ENCODE measurements at regions not wholly inside any gene's neighbourhood (a gene's known extent, or its start where the extent isn't known, plus 50 kb on each side); places are given as distances from the start of the nearest gene placed in this dataset.

- Histone ChIP-seq H3K27me3 (ENCODE audit: control insufficient read depth in 1 of 2, insufficient read depth in 2 of 2, low read length in 2 of 2) (no peaks in the 10 kb centered on the region), H3K9me3 (ENCODE audit: control insufficient read depth in 2 of 2, insufficient read depth in 1 of 2, low read depth in 1 of 2, low read length in 1 of 2) (no peaks in the 10 kb centered on the region), H3K4me1 (ENCODE audit: control insufficient read depth in 2 of 2, insufficient read depth in 2 of 2, low read length in 1 of 2) (no peaks in the 10 kb centered on the region), H3K27ac (ENCODE audit: low read depth in 2 of 2, low read length in 1 of 2) (no peak overlapping the region), H3K36me3 (ENCODE audit: control insufficient read depth in 2 of 2, insufficient read depth in 2 of 2, low read length in 1 of 2) (no peaks in the 10 kb centered on the region), H3K4me3 (ENCODE audit: low read depth in 1 of 2, low read length in 2 of 2) (no peak overlapping the region)
- WGBS, 2 donors: 66 to 70% methylated on average over 4 of the region's 4 CpGs
Observed at GRCh38 chr2:163419000-163419830, 316.6 kb downstream of the FIGN start.

- no peak overlapping the region for H3K27ac ChIP-seq (ENCODE audit: low read depth in 2 of 2, low read length in 1 of 2)
Observed at GRCh38 chr2:163417596-163418337, 318.0 kb downstream of the FIGN start.

GRCh38 chr2:163414121-163414520 lies 321.7 kb downstream of the FIGN start:
- WGBS, 2 donors: 66 to 70% methylated on average over 3 of the region's 3 CpGs
- Histone ChIP-seq H3K27me3 (ENCODE audit: control insufficient read depth in 1 of 2, insufficient read depth in 2 of 2, low read length in 2 of 2) (no peaks in the 10 kb centered on the region), H3K27ac (ENCODE audit: low read depth in 2 of 2, low read length in 1 of 2) (no peak overlapping the region), H3K4me3 (ENCODE audit: low read depth in 1 of 2, low read length in 2 of 2) (no peak overlapping the region), H3K36me3 (ENCODE audit: control insufficient read depth in 2 of 2, insufficient read depth in 2 of 2, low read length in 1 of 2) (no peaks in the 10 kb centered on the region), H3K4me1 (ENCODE audit: control insufficient read depth in 2 of 2, insufficient read depth in 2 of 2, low read length in 1 of 2) (no peaks in the 10 kb centered on the region), H3K9me3 (ENCODE audit: control insufficient read depth in 2 of 2, insufficient read depth in 1 of 2, low read depth in 1 of 2, low read length in 1 of 2) (no peaks in the 10 kb centered on the region)

More at GRCh38 chr2:163417596-163418337, 318.0 kb downstream of the FIGN start:
- no peak overlapping the region for H3K4me3 ChIP-seq (ENCODE audit: low read depth in 1 of 2, low read length in 2 of 2)
- no peaks in the 10 kb centered on the region for H3K4me1 ChIP-seq (ENCODE audit: control insufficient read depth in 2 of 2, insufficient read depth in 2 of 2, low read length in 1 of 2)
- H3K36me3 ChIP-seq (ENCODE audit: control insufficient read depth in 2 of 2, insufficient read depth in 2 of 2, low read length in 1 of 2): no peaks in the 10 kb centered on the region
- H3K9me3 ChIP-seq (ENCODE audit: control insufficient read depth in 2 of 2, insufficient read depth in 1 of 2, low read depth in 1 of 2, low read length in 1 of 2): no peaks in the 10 kb centered on the region
- H3K27me3 ChIP-seq (ENCODE audit: control insufficient read depth in 1 of 2, insufficient read depth in 2 of 2, low read length in 2 of 2): no peaks in the 10 kb centered on the region
- WGBS, 2 donors: 77% methylated on average over 2 of the region's 2 CpGs

- H3K4me1 ChIP-seq (ENCODE audit: control insufficient read depth in 2 of 2, insufficient read depth in 2 of 2, low read length in 1 of 2): no peaks in the 10 kb centered on the region
- H3K4me3 ChIP-seq (ENCODE audit: low read depth in 1 of 2, low read length in 2 of 2): no peak overlapping the region
Observed at GRCh38 chr2:163407296-163407695, 328.5 kb downstream of the FIGN start.

DNA sequence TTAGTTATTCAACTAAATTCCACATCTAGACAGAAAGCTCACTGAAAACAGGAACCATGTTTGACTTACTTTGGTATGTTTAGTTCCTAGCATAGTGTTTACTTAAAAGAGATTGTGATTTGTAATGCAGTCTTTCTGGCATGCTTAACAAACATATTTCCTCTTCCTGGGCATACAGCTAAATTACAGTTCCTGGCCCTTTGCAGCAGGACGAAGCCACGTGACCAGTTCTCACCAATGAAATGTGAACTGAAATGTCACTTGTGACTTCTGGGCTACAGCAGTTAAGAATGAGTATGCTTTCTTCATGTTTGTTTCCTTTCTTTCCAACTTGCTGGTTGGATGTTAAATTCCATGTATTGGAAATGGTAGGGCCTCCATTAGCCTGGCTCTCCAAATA lies 330.5 kb downstream of the FIGN start:
- H3K27me3 ChIP-seq (ENCODE audit: control insufficient read depth in 1 of 2, insufficient read depth in 2 of 2, low read length in 2 of 2): no peaks in the 10 kb centered on the region
- no peaks in the 10 kb centered on the region for H3K36me3 ChIP-seq (ENCODE audit: control insufficient read depth in 2 of 2, insufficient read depth in 2 of 2, low read length in 1 of 2)
- H3K27ac ChIP-seq (ENCODE audit: low read depth in 2 of 2, low read length in 1 of 2): no peak overlapping the region
- H3K4me1 ChIP-seq (ENCODE audit: control insufficient read depth in 2 of 2, insufficient read depth in 2 of 2, low read length in 1 of 2): no peaks in the 10 kb centered on the region
- no peaks in the 10 kb centered on the region for H3K9me3 ChIP-seq (ENCODE audit: control insufficient read depth in 2 of 2, insufficient read depth in 1 of 2, low read depth in 1 of 2, low read length in 1 of 2)
- H3K4me3 ChIP-seq (ENCODE audit: low read depth in 1 of 2, low read length in 2 of 2): no peak overlapping the region
- 85 to 87% methylated on average over 2 of the region's 2 CpGs for WGBS, 2 donors

More at GRCh38 chr2:163407296-163407695, 328.5 kb downstream of the FIGN start:
- Histone ChIP-seq H3K36me3 (ENCODE audit: control insufficient read depth in 2 of 2, insufficient read depth in 2 of 2, low read length in 1 of 2) (no peaks in the 10 kb centered on the region), H3K27ac (ENCODE audit: low read depth in 2 of 2, low read length in 1 of 2) (no peak overlapping the region), H3K9me3 (ENCODE audit: control insufficient read depth in 2 of 2, insufficient read depth in 1 of 2, low read depth in 1 of 2, low read length in 1 of 2) (no peaks in the 10 kb centered on the region), H3K27me3 (ENCODE audit: control insufficient read depth in 1 of 2, insufficient read depth in 2 of 2, low read length in 2 of 2) (no peaks in the 10 kb centered on the region)
- WGBS, 2 donors: 42 to 54% methylated on average over 3 of the region's 3 CpGs

DNA sequence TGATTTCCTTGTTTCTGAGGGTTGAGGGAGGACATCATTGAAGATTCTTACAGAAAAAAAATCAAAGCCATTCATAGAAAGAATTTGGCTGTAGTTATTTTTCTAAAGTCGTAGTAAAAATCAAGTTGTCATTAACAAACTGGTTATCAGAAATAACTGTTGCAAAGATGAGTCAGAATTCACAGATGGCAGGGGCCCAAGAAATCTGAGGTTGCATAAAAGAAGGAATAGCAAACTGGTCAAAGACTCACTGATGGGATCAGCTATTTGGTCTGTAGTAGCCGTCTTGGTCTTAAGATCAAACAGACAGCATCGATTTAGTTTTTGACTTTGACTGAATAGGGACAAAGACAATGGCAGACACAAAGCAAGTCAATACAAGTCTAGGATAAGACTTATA lies 334.3 kb downstream of the FIGN start:
- Histone ChIP-seq H3K27me3 (ENCODE audit: control insufficient read depth in 1 of 2, insufficient read depth in 2 of 2, low read length in 2 of 2) (no peaks in the 10 kb centered on the region), H3K9me3 (ENCODE audit: control insufficient read depth in 2 of 2, insufficient read depth in 1 of 2, low read depth in 1 of 2, low read length in 1 of 2) (no peaks in the 10 kb centered on the region), H3K4me1 (ENCODE audit: control insufficient read depth in 2 of 2, insufficient read depth in 2 of 2, low read length in 1 of 2) (no peaks in the 10 kb centered on the region), H3K4me3 (ENCODE audit: low read depth in 1 of 2, low read length in 2 of 2) (no peak overlapping the region), H3K27ac (ENCODE audit: low read depth in 2 of 2, low read length in 1 of 2) (no peak overlapping the region), H3K36me3 (ENCODE audit: control insufficient read depth in 2 of 2, insufficient read depth in 2 of 2, low read length in 1 of 2) (no peaks in the 10 kb centered on the region)
- WGBS, 2 donors: 46 to 54% methylated on average over 3 of the region's 3 CpGs

DNA sequence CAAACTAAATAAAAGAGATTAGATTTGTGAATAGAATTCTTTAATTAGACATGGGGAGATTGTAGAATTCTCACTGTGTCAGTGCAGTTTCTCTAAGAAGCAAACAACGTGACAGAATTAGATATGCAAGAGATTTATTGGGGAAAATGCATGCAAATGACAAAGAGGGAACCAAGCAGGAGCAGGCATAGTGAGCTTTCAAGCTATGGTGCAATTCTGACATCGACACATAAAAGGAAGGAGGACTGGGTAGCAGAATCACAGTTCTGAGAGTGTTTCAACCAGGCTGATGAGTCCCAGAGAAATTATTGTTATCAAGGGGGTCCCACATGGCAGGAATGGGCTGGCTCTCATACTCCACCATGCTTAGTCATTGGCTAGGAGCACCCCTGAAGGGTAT lies 338.4 kb downstream of the FIGN start:
- H3K4me1 ChIP-seq (ENCODE audit: control insufficient read depth in 2 of 2, insufficient read depth in 2 of 2, low read length in 1 of 2): no peaks in the 10 kb centered on the region
- WGBS, 2 donors: 57 to 69% methylated on average over 2 of the region's 2 CpGs
- no peak overlapping the region for H3K4me3 ChIP-seq (ENCODE audit: low read depth in 1 of 2, low read length in 2 of 2)
- no peaks in the 10 kb centered on the region for H3K36me3 ChIP-seq (ENCODE audit: control insufficient read depth in 2 of 2, insufficient read depth in 2 of 2, low read length in 1 of 2)
- no peaks in the 10 kb centered on the region for H3K27me3 ChIP-seq (ENCODE audit: control insufficient read depth in 1 of 2, insufficient read depth in 2 of 2, low read length in 2 of 2)
- H3K27ac ChIP-seq (ENCODE audit: low read depth in 2 of 2, low read length in 1 of 2): no peak overlapping the region
- H3K9me3 ChIP-seq (ENCODE audit: control insufficient read depth in 2 of 2, insufficient read depth in 1 of 2, low read depth in 1 of 2, low read length in 1 of 2): no peaks in the 10 kb centered on the region

GRCh38 chr2:163395602-163396001 lies 340.2 kb downstream of the FIGN start:
- H3K9me3 ChIP-seq (ENCODE audit: control insufficient read depth in 2 of 2, insufficient read depth in 1 of 2, low read depth in 1 of 2, low read length in 1 of 2): no peaks in the 10 kb centered on the region
- H3K27ac ChIP-seq (ENCODE audit: low read depth in 2 of 2, low read length in 1 of 2): no peak overlapping the region
- H3K4me1 ChIP-seq (ENCODE audit: control insufficient read depth in 2 of 2, insufficient read depth in 2 of 2, low read length in 1 of 2): no peaks in the 10 kb centered on the region
- no peaks in the 10 kb centered on the region for H3K36me3 ChIP-seq (ENCODE audit: control insufficient read depth in 2 of 2, insufficient read depth in 2 of 2, low read length in 1 of 2)
- no peak overlapping the region for H3K4me3 ChIP-seq (ENCODE audit: low read depth in 1 of 2, low read length in 2 of 2)
- H3K27me3 ChIP-seq (ENCODE audit: control insufficient read depth in 1 of 2, insufficient read depth in 2 of 2, low read length in 2 of 2): no peaks in the 10 kb centered on the region
- 76 to 84% methylated on average over 2 of the region's 2 CpGs for WGBS, 2 donors

- no peak overlapping the region for H3K27ac ChIP-seq (ENCODE audit: low read depth in 2 of 2, low read length in 1 of 2)
- WGBS, 2 donors: 82 to 86% methylated on average over 2 of the region's 2 CpGs
- H3K4me1 ChIP-seq (ENCODE audit: control insufficient read depth in 2 of 2, insufficient read depth in 2 of 2, low read length in 1 of 2): no peaks in the 10 kb centered on the region
- no peaks in the 10 kb centered on the region for H3K9me3 ChIP-seq (ENCODE audit: control insufficient read depth in 2 of 2, insufficient read depth in 1 of 2, low read depth in 1 of 2, low read length in 1 of 2)
- H3K4me3 ChIP-seq (ENCODE audit: low read depth in 1 of 2, low read length in 2 of 2): no peak overlapping the region
- H3K27me3 ChIP-seq (ENCODE audit: control insufficient read depth in 1 of 2, insufficient read depth in 2 of 2, low read length in 2 of 2): no peaks in the 10 kb centered on the region
- H3K36me3 ChIP-seq (ENCODE audit: control insufficient read depth in 2 of 2, insufficient read depth in 2 of 2, low read length in 1 of 2): no peaks in the 10 kb centered on the region
Observed at GRCh38 chr2:163389838-163390237, 346.0 kb downstream of the FIGN start.

Measured in esophagus (tissue), 2 donors.